ENCODE measurements at regions not wholly inside any gene's neighbourhood (a gene's known extent, or its start where the extent isn't known, plus 50 kb on each side); places are given as distances from the start of the nearest gene placed in this dataset.

GRCh38 chr6:93523365-93523764, 104.0 kb upstream of the EPHA7 start:
- Mint-ChIP-seq H3K9me3 (no peaks in the 10 kb centered on the region), H3K36me3 (no peaks in the 10 kb centered on the region), H3K27me3 (ENCODE audit: insufficient read depth, low read depth) (no peaks in the 10 kb centered on the region), H3K4me1 (no peaks in the 10 kb centered on the region), H3K4me3 (no peak overlapping the region), H3K27ac (no peak overlapping the region)
- TF ChIP-seq EZH2phosphoT487 (IDR thresholded peaks at IDR 0.05), result no peak
- TF ChIP-seq CTCF (IDR thresholded peaks at IDR 0.05), result no peak
- no peak for TF ChIP-seq EZH2 (IDR thresholded peaks at IDR 0.05)
- Histone ChIP-seq H4K20me1 (ENCODE audit: low read depth) (no peaks in the 10 kb centered on the region), H3K27ac (no peak overlapping the region), H3K27me3 (no peaks in the 10 kb centered on the region), H3K9ac (no peak overlapping the region), H3K36me3 (no peaks in the 10 kb centered on the region), H3K4me3 (no peak overlapping the region), H3K4me1 (no peaks in the 10 kb centered on the region), H3K4me2 (no peak overlapping the region), H3K79me2 (ENCODE audit: low read depth) (no peaks in the 10 kb centered on the region), H3F3A (ENCODE audit: low read depth) (no peaks in the 10 kb centered on the region), H3K9me3 (ENCODE audit: low read depth) (no peaks in the 10 kb centered on the region), H2AFZ (replicated peaks) (no peak overlapping the region)
- no peak for DNase-seq (ENCODE audit: low spot score)

- H3K4me3 Mint-ChIP-seq, result no peak overlapping the region
- no peaks in the 10 kb centered on the region for H3K36me3 Mint-ChIP-seq
- Histone ChIP-seq H4K20me1 (ENCODE audit: low read depth) (no peaks in the 10 kb centered on the region), H2AFZ (replicated peaks) (no peak overlapping the region), H3K27me3 (no peaks in the 10 kb centered on the region), H3K4me3 (no peak overlapping the region), H3K9me3 (ENCODE audit: low read depth) (no peaks in the 10 kb centered on the region), H3K4me1 (no peaks in the 10 kb centered on the region), H3K27ac (no peak overlapping the region), H3K9ac (no peak overlapping the region), H3F3A (ENCODE audit: low read depth) (no peaks in the 10 kb centered on the region), H3K36me3 (no peaks in the 10 kb centered on the region), H3K79me2 (ENCODE audit: low read depth) (no peaks in the 10 kb centered on the region), H3K4me2 (no peak overlapping the region)
- H3K9me3 Mint-ChIP-seq, result no peaks in the 10 kb centered on the region
- TF ChIP-seq CTCF (IDR thresholded peaks at IDR 0.05) (no peak), EZH2phosphoT487 (IDR thresholded peaks at IDR 0.05) (no peak), EZH2 (IDR thresholded peaks at IDR 0.05) (no peak)
- no peaks in the 10 kb centered on the region for H3K4me1 Mint-ChIP-seq
- no peak overlapping the region for H3K27ac Mint-ChIP-seq
- no peak for DNase-seq (ENCODE audit: low spot score)
- H3K27me3 Mint-ChIP-seq (ENCODE audit: insufficient read depth, low read depth), result no peaks in the 10 kb centered on the region
Observed at GRCh38 chr6:93516441-93516840, 97.1 kb upstream of the EPHA7 start.

GRCh38 chr6:93515736-93516135, 96.4 kb upstream of the EPHA7 start:
- DNase-seq (ENCODE audit: low spot score), result no peak
- Mint-ChIP-seq H3K27ac (no peak overlapping the region), H3K4me3 (no peak overlapping the region), H3K9me3 (no peaks in the 10 kb centered on the region), H3K36me3 (no peaks in the 10 kb centered on the region), H3K4me1 (no peaks in the 10 kb centered on the region), H3K27me3 (ENCODE audit: insufficient read depth, low read depth) (no peaks in the 10 kb centered on the region)
- Histone ChIP-seq H3K4me1 (no peaks in the 10 kb centered on the region), H3K9ac (no peak overlapping the region), H3K27ac (no peak overlapping the region), H3K79me2 (ENCODE audit: low read depth) (no peaks in the 10 kb centered on the region), H3K9me3 (ENCODE audit: low read depth) (no peaks in the 10 kb centered on the region), H4K20me1 (ENCODE audit: low read depth) (no peaks in the 10 kb centered on the region), H3F3A (ENCODE audit: low read depth) (no peaks in the 10 kb centered on the region), H3K27me3 (no peaks in the 10 kb centered on the region), H2AFZ (replicated peaks) (no peak overlapping the region), H3K4me2 (no peak overlapping the region), H3K4me3 (no peak overlapping the region), H3K36me3 (no peaks in the 10 kb centered on the region)
- no peak for TF ChIP-seq EZH2 (IDR thresholded peaks at IDR 0.05)
- TF ChIP-seq CTCF (IDR thresholded peaks at IDR 0.05), result no peak
- no peak for TF ChIP-seq EZH2phosphoT487 (IDR thresholded peaks at IDR 0.05)

GRCh38 chr6:93498713-93499112, 79.4 kb upstream of the EPHA7 start:
- H3K4me3 Mint-ChIP-seq, result no peak overlapping the region
- Histone ChIP-seq H3K4me1 (no peaks in the 10 kb centered on the region), H3K36me3 (no peaks in the 10 kb centered on the region), H3K9ac (no peak overlapping the region), H4K20me1 (ENCODE audit: low read depth) (no peaks in the 10 kb centered on the region), H3K9me3 (ENCODE audit: low read depth) (no peaks in the 10 kb centered on the region), H3K79me2 (ENCODE audit: low read depth) (no peaks in the 10 kb centered on the region), H3F3A (ENCODE audit: low read depth) (no peaks in the 10 kb centered on the region), H3K4me2 (no peak overlapping the region), H3K27me3 (no peaks in the 10 kb centered on the region), H2AFZ (replicated peaks) (no peak overlapping the region), H3K4me3 (no peak overlapping the region), H3K27ac (no peak overlapping the region)
- H3K36me3 Mint-ChIP-seq, result no peaks in the 10 kb centered on the region
- H3K9me3 Mint-ChIP-seq, result peaks cover 10% of the 10 kb centered on the region
- peaks cover 3% of the 10 kb centered on the region for H3K4me1 Mint-ChIP-seq
- H3K27ac Mint-ChIP-seq, result no peak overlapping the region
- DNase-seq (ENCODE audit: low spot score), result no peak
- H3K27me3 Mint-ChIP-seq (ENCODE audit: insufficient read depth, low read depth), result no peaks in the 10 kb centered on the region
- TF ChIP-seq EZH2 (IDR thresholded peaks at IDR 0.05) (no peak), CTCF (IDR thresholded peaks at IDR 0.05) (no peak), EZH2phosphoT487 (IDR thresholded peaks at IDR 0.05) (no peak)

Data from neural progenitor cell (in vitro differentiated cells).